GM12864 (cell line): ENCODE measurements at regions not wholly inside any gene's neighbourhood (a gene's known extent, or its start where the extent isn't known, plus 50 kb on each side); places are given as distances from the start of the nearest gene placed in this dataset.
"Not testable (repeated sequence)": the region's sequence is repeated elsewhere in the genome, so short reads cannot be mapped to it uniquely, and the experiment has no call there.

Experiments
- DNase-seq: peaks from one replicate; pipeline ENCODE4 v3.0.0-alpha.2; 2011; ENCODE audit warnings: low read depth
- H3K4me3 ChIP-seq: 2 replicates; pipeline ENCODE4 v1.5.1; 2011; ENCODE audit warnings: mild to moderate bottlenecking, low read depth, low read length, control low read depth
- CTCF ChIP-seq: IDR thresholded peaks from 2 replicates; pipeline ENCODE4 v1.5.1; 2011; ENCODE audit warnings: low read depth, mild to moderate bottlenecking, moderate library complexity, low read length, control low read depth, inconsistent platforms; ENCODE audit errors: missing control alignments

- TF ChIP-seq CTCF = no peak
- no peak for DNase-seq
- H3K4me3 ChIP-seq = no peak overlapping the region
Observed at GRCh38 chr10:29866356-29866755, 193.0 kb downstream of the JCAD start.

GRCh38 chr10:29865700-29866355 lies 193.6 kb downstream of the JCAD start:
- TF ChIP-seq CTCF = no peak
- no peak for DNase-seq
- H3K4me3 ChIP-seq = no peak overlapping the region

GRCh38 chr10:29862923-29863614 lies 196.3 kb downstream of the JCAD start:
- DNase-seq = no peak
- no peak overlapping the region for H3K4me3 ChIP-seq
- TF ChIP-seq CTCF = no peak

GRCh38 chr10:29861811-29862505 lies 197.4 kb downstream of the JCAD start:
- H3K4me3 ChIP-seq = no peak overlapping the region
- no peak for TF ChIP-seq CTCF
- no peak for DNase-seq

- H3K4me3 ChIP-seq, DNase-seq: not testable (repeated sequence)
Observed at GRCh38 chr10:29861231-29861630, 198.2 kb downstream of the JCAD start.

- no peak for TF ChIP-seq CTCF
- no peak for DNase-seq
- H3K4me3 ChIP-seq = no peak overlapping the region
Observed at GRCh38 chr10:29860166-29860565, 199.2 kb downstream of the JCAD start.

GRCh38 chr10:29859521-29860130 lies 199.8 kb downstream of the JCAD start:
- no peak overlapping the region for H3K4me3 ChIP-seq
- DNase-seq = no peak
- no peak for TF ChIP-seq CTCF
